SK-N-SH (cell line): ENCODE measurements at regions not wholly inside any gene's neighbourhood (a gene's known extent, or its start where the extent isn't known, plus 50 kb on each side); places are given as distances from the start of the nearest gene placed in this dataset.

Source experiments
- CTCF ChIA-PET: fragments of 300-600, 350-600 bp; formaldehyde crosslinking; extraction: SDS; loops from one replicate; lab custom pipeline; 2021; lab: Yijun Ruan, JAX
- POLR2A ChIA-PET: fragments of 350-600 bp; sonication (Branson Sonifier 250); formaldehyde crosslinking; extraction: SDS; loops from one replicate; lab custom pipeline; 2020; ENCODE audit warnings: antibody characterized with exemption, inconsistent platforms; lab: Yijun Ruan, JAX
- DNase-seq: peaks from one replicate; pipeline ENCODE4 v3.0.0; 2012
- H2AFZ ChIP-seq: fragments of 200-600 bp; sonication (generic); 2 replicates; pipeline ENCODE4 v1.8.1; 2016; ENCODE audit warnings: antibody characterized with exemption, mild to moderate bottlenecking, low read depth
- H3F3A ChIP-seq: fragments of 200-600 bp; sonication (generic); replicated peaks from 2 replicates; pipeline ENCODE3; 2016; ENCODE audit warnings: antibody characterized with exemption, mild to moderate bottlenecking; ENCODE audit not compliant: insufficient read depth
- H3K27ac ChIP-seq, 2 experiments: fragments of 200-500 bp in 1 of 2; fragments of 200-600 bp in 1 of 2; sonication (Bioruptor generic) in 1 of 2; sonication (generic), shearing (Covaris generic) in 1 of 2; 2 replicates each; pipeline versions ENCODE4 v1.5.1 to v1.6.1; 2014 to 2016; ENCODE audit warnings: low read depth in 2 of 2, inconsistent platforms in 1 of 2, low read length in 1 of 2, mild to moderate bottlenecking in 1 of 2, mixed read lengths in 1 of 2
- H3K27me3 ChIP-seq: fragments of 200-600 bp; sonication (generic), shearing (Covaris generic); 2 replicates; pipeline ENCODE4 v1.6.1; 2016; ENCODE audit warnings: mixed run types; ENCODE audit not compliant: insufficient read depth
- H3K36me3 ChIP-seq, 2 experiments: fragments of 200-500 bp in 1 of 2; fragments of 200-600 bp in 1 of 2; sonication (Bioruptor generic) in 1 of 2; sonication (generic) in 1 of 2; replicated peaks in 1 of 2; 2 replicates each; pipeline versions ENCODE3 to v1.5.1; 2014 to 2016; ENCODE audit warnings: low read length in 1 of 2, mild to moderate bottlenecking in 1 of 2; ENCODE audit not compliant: insufficient read depth in 2 of 2, control insufficient read depth in 1 of 2
- H3K4me1 ChIP-seq, 2 experiments: fragments of 200-500 bp in 1 of 2; fragments of 200-600 bp in 1 of 2; sonication (Bioruptor generic) in 1 of 2; sonication (generic), shearing (Covaris generic) in 1 of 2; 2 replicates each; pipeline versions ENCODE4 v1.5.1 to v1.6.1; 2014 to 2016; ENCODE audit warnings: low read depth in 1 of 2, low read length in 1 of 2, mixed run types in 1 of 2; ENCODE audit not compliant: insufficient read depth in 2 of 2, control insufficient read depth in 1 of 2
- H3K4me2 ChIP-seq: fragments of 200-600 bp; sonication (generic), shearing (Covaris generic); 2 replicates; pipeline ENCODE4 v1.6.1; 2017; ENCODE audit warnings: mixed run types
- H3K4me3 ChIP-seq, 2 experiments: fragments of 200-500 bp in 1 of 2; fragments of 200-600 bp in 1 of 2; sonication (Bioruptor generic) in 1 of 2; sonication (generic), shearing (Covaris generic) in 1 of 2; 2 replicates each; pipeline versions ENCODE4 v1.5.1 to v1.8.1; 2014 to 2016; ENCODE audit warnings: low read depth in 2 of 2, inconsistent platforms in 1 of 2, low read length in 1 of 2, mild to moderate bottlenecking in 1 of 2, mixed read lengths in 1 of 2, moderate library complexity in 1 of 2
- H3K79me2 ChIP-seq: fragments of 200-600 bp; sonication (generic); 2 replicates; pipeline ENCODE4 v1.8.1; 2017; ENCODE audit warnings: mild to moderate bottlenecking; ENCODE audit not compliant: insufficient read depth
- H3K9ac ChIP-seq: fragments of 200-600 bp; sonication (generic); 2 replicates; pipeline ENCODE4 v1.6.1; 2017; ENCODE audit warnings: mixed run types
- H3K9me2 ChIP-seq: fragments of 200-600 bp; sonication (generic); 2 replicates; pipeline ENCODE4 v1.6.1; 2017; ENCODE audit warnings: mixed run types
- H3K9me3 ChIP-seq: fragments of 200-600 bp; sonication (generic); 2 replicates; pipeline ENCODE4 v1.6.1; 2017; ENCODE audit warnings: mixed run types, mild to moderate bottlenecking, moderate library complexity
- H4K20me1 ChIP-seq: fragments of 200-600 bp; sonication (generic); 2 replicates; pipeline ENCODE4 v1.6.1; 2017; ENCODE audit warnings: mild to moderate bottlenecking, mixed run types; ENCODE audit not compliant: insufficient read depth
- CTCF ChIP-seq: fragments of 200-600 bp; sonication (generic); IDR thresholded peaks from 2 replicates; pipeline ENCODE4 v1.6.1; 2017; ENCODE audit warnings: antibody characterized with exemption, mild to moderate bottlenecking, moderate library complexity
- FOSL2 ChIP-seq: IDR thresholded peaks from 2 replicates; pipeline ENCODE4 v1.4.0; 2012; ENCODE audit warnings: low read depth, mild to moderate bottlenecking, moderate library complexity, borderline replicate concordance
- FOXJ3 ChIP-seq: sonication (generic); formaldehyde crosslinking; IDR thresholded peaks from 2 replicates; pipeline ENCODE4 v1.5.1; 2020; ENCODE audit warnings: mild to moderate bottlenecking, missing genetic modification reagents
- MEF2A ChIP-seq: IDR thresholded peaks from 2 replicates; pipeline ENCODE4 v1.4.0; 2012; ENCODE audit warnings: low read depth, borderline replicate concordance
- MXI1 ChIP-seq: IDR thresholded peaks from 2 replicates; pipeline ENCODE4 v1.6.1; 2012; ENCODE audit warnings: mild to moderate bottlenecking, low read depth, low read length, improper control_type of control experiment
- NFIC ChIP-seq: IDR thresholded peaks from 2 replicates; pipeline ENCODE4 v1.4.0; 2012; ENCODE audit warnings: borderline replicate concordance
- RCOR1 ChIP-seq: fragments of 150-350 bp; IDR thresholded peaks from 2 replicates; pipeline ENCODE4 v1.6.1; 2017; ENCODE audit warnings: antibody characterized with exemption, low read length
- RXRA ChIP-seq: IDR thresholded peaks from 2 replicates; pipeline ENCODE4 v1.4.0; 2012; ENCODE audit warnings: low read depth, mild to moderate bottlenecking, borderline replicate concordance
- SIN3A ChIP-seq: IDR thresholded peaks from 2 replicates; pipeline ENCODE4 v1.6.1; 2012; ENCODE audit warnings: low read depth, mild to moderate bottlenecking, low read length, moderate library complexity, borderline replicate concordance
- TEAD4 ChIP-seq: IDR thresholded peaks from 2 replicates; pipeline ENCODE4 v1.4.0; 2012; ENCODE audit warnings: mild to moderate bottlenecking, borderline replicate concordance; ENCODE audit not compliant: insufficient read depth
- WGBS: methylation state at CpG from one replicate; pipeline ENCODE4 v1.1.6; 2017; ENCODE audit warnings: low lambda C conversion rate; 5-methylcytosine and 5-hydroxymethylcytosine counted together
- TF ChIP-seq, protein P1 (sequence below): IDR thresholded peaks from 2 replicates; pipeline ENCODE4 v1.6.1; 2012; ENCODE audit warnings: mild to moderate bottlenecking, low read depth, low read length, moderate library complexity

GRCh38 chr2:216568576-216568975 is 64.6 kb upstream of the IGFBP2 start:
- Histone ChIP-seq H3K79me2 (no peaks in the 10 kb centered on the region), H3K9me3 (no peaks in the 10 kb centered on the region), H3K27ac (no peak overlapping the region)
- WGBS, result 85% methylated on average over 3 of the region's 3 CpGs
- TF ChIP-seq SIN3A (no peak), TEAD4 (no peak), FOSL2 (no peak), RXRA (no peak), CTCF (no peak)
- TF ChIP-seq, protein P1, sequence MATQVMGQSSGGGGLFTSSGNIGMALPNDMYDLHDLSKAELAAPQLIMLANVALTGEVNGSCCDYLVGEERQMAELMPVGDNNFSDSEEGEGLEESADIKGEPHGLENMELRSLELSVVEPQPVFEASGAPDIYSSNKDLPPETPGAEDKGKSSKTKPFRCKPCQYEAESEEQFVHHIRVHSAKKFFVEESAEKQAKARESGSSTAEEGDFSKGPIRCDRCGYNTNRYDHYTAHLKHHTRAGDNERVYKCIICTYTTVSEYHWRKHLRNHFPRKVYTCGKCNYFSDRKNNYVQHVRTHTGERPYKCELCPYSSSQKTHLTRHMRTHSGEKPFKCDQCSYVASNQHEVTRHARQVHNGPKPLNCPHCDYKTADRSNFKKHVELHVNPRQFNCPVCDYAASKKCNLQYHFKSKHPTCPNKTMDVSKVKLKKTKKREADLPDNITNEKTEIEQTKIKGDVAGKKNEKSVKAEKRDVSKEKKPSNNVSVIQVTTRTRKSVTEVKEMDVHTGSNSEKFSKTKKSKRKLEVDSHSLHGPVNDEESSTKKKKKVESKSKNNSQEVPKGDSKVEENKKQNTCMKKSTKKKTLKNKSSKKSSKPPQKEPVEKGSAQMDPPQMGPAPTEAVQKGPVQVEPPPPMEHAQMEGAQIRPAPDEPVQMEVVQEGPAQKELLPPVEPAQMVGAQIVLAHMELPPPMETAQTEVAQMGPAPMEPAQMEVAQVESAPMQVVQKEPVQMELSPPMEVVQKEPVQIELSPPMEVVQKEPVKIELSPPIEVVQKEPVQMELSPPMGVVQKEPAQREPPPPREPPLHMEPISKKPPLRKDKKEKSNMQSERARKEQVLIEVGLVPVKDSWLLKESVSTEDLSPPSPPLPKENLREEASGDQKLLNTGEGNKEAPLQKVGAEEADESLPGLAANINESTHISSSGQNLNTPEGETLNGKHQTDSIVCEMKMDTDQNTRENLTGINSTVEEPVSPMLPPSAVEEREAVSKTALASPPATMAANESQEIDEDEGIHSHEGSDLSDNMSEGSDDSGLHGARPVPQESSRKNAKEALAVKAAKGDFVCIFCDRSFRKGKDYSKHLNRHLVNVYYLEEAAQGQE, result no peak
- TF ChIP-seq, all 33 proteins: peak for 0
- Histone ChIP-seq H3K9me2 (no peaks in the 10 kb centered on the region), H2AFZ (no peak overlapping the region), H3K36me3 (no peaks in the 10 kb centered on the region), H3K4me2 (no peak overlapping the region), H3K9ac (no peak overlapping the region), H3F3A (no peaks in the 10 kb centered on the region), H3K4me3 (no peak overlapping the region), H3K4me1 (peaks cover 0 to 9% of the 10 kb centered on the region in 2 experiments; a peak in 1 of 4 replicates), H3K27me3 (no peaks in the 10 kb centered on the region), H4K20me1 (no peaks in the 10 kb centered on the region)
- DNase-seq, result no peak
- CTCF ChIA-PET, result interaction anchor here (1.0 to 1.3 kb wide), 3 partner anchors 10 to 14 kb away, joined by 3 to 6 read pairs (median 4); no protein-coding TSS in a partner anchor
- POLR2A ChIA-PET, result no interaction called here

- no peak for DNase-seq
- H3K27me3 ChIP-seq, result no peaks in the 10 kb centered on the region
- CTCF ChIA-PET, result interaction anchor here (0.6 to 1.4 kb wide), 2 partner anchors 10 to 35 kb away, joined by 3 read pairs; no protein-coding TSS in a partner anchor
Observed at GRCh38 chr2:216569765-216570164, 63.5 kb upstream of the IGFBP2 start.

More at GRCh38 chr2:216569765-216570164, 63.5 kb upstream of the IGFBP2 start:
- Histone ChIP-seq H3K36me3 (no peaks in the 10 kb centered on the region), H2AFZ (no peak overlapping the region), H3K4me3 (no peak overlapping the region), H3K9me3 (no peaks in the 10 kb centered on the region), H3K4me2 (no peak overlapping the region), H3K9ac (no peak overlapping the region), H3K27ac (no peak overlapping the region), H3K4me1 (peaks cover 5 to 9% of the 10 kb centered on the region in 2 experiments; a peak in 2 of 4 replicates), H3F3A (no peaks in the 10 kb centered on the region), H3K9me2 (no peaks in the 10 kb centered on the region), H3K79me2 (no peaks in the 10 kb centered on the region), H4K20me1 (no peaks in the 10 kb centered on the region)
- TF ChIP-seq NFIC, result no peak
- TF ChIP-seq, protein P1, result no peak
- no peak for TF ChIP-seq MEF2A
- TF ChIP-seq FOSL2, result no peak
- no peak for TF ChIP-seq MXI1
- no peak for TF ChIP-seq FOXJ3 (CRISPR knock-in tag)
- no peak for TF ChIP-seq RCOR1
- 77% methylated on average over 5 of the region's 5 CpGs for WGBS
- POLR2A ChIA-PET, result no interaction called here
